OCI-LY3 (cell line): ENCODE measurements at regions not wholly inside any gene's neighbourhood (a gene's known extent, or its start where the extent isn't known, plus 50 kb on each side); places are given as distances from the start of the nearest gene placed in this dataset.

Experiments used
- CTCF ChIP-seq: fragments of 200-600, 300-600 bp; sonication (generic); IDR thresholded peaks from 2 replicates; pipeline ENCODE4 v1.5.1; 2014; ENCODE audit warnings: antibody characterized with exemption, low read length, low read depth
- EZH2phosphoT487 ChIP-seq: fragments of 200-600 bp; shearing (Covaris generic); IDR thresholded peaks from 2 replicates; pipeline ENCODE4 v1.6.1; 2018; ENCODE audit warnings: antibody characterized with exemption, mixed run types, low read depth

- TF ChIP-seq CTCF (no peak), EZH2phosphoT487 (no peak)
Measured at GRCh38 chr10:121216295-121216694, 365.1 kb downstream of the WDR11 start.
